K562 (cell line): ENCODE measurements at regions not wholly inside any gene's neighbourhood (a gene's known extent, or its start where the extent isn't known, plus 50 kb on each side); places are given as distances from the start of the nearest gene placed in this dataset.
A peak's percentile ranks its signal among the peaks of the same experiment; 100 is the strongest.

Source experiments
- ATAC-seq: fragments of 200-7000 bp; cut with Tn5 transposase; 3 replicates; pipeline ENCODE4 v1.9.1; 2020; ENCODE audit warnings: moderate library complexity
- BruUV-seq: library from RNA; stranded (reverse); fragments of 400-500 nt; replicated peaks from 2 replicates; lab custom pipeline; 2021; lab: Mats Ljungman, UMichigan
- CTCF ChIA-PET: fragments of 300-600 bp; formaldehyde crosslinking; extraction: SDS; loops from one replicate; lab custom pipeline; 2021; ENCODE audit warnings: low intra/inter-chr PET ratio; lab: Yijun Ruan, JAX
- POLR2A ChIA-PET: fragments of 300-600, 350-650 bp; sonication (Branson Sonifier 250); formaldehyde crosslinking; extraction: SDS; loops from one replicate; lab custom pipeline; 2021; ENCODE audit warnings: antibody characterized with exemption, inconsistent platforms; lab: Yijun Ruan, JAX
- DNase-seq, 4 experiments: peaks; one replicate each; pipeline versions ENCODE4 v3.0.0 to v3.0.0-alpha.2; 2011 to 2018; ENCODE audit warnings: low spot score in 3 of 4, mixed read lengths in 3 of 4; ENCODE audit errors: extremely low read depth in 1 of 4
- FAIRE-seq: peaks from 2 replicates; lab custom pipeline; 2011; peaks lifted over from hg19 to GRCh38; lab: Jason Lieb, UNC
- H2AFZ ChIP-seq: 2 replicates; pipeline ENCODE4 v1.6.0; 2011; ENCODE audit warnings: low read depth, low read length, control low read depth, inconsistent platforms
- H3K27ac ChIP-seq: fragments of 200-600 bp; 3 replicates; pipeline ENCODE4 v1.8.0; 2011; ENCODE audit warnings: low read depth, mild to moderate bottlenecking, control low read depth, inconsistent platforms, low read length, moderate library complexity, mixed read lengths; ENCODE audit errors: extremely low read depth
- H3K27me3 ChIP-seq, 2 experiments: fragments of 300-600 bp in 1 of 2; 2 replicates in 1 of 2; 3 replicates in 1 of 2; pipeline versions ENCODE4 v1.6.0 to v1.8.0; 2011; ENCODE audit warnings: inconsistent platforms in 2 of 2, low read length in 2 of 2, mild to moderate bottlenecking in 1 of 2, mixed read lengths in 1 of 2, moderate library complexity in 1 of 2; ENCODE audit not compliant: control insufficient read depth in 2 of 2, insufficient read depth in 2 of 2
- H3K36me3 ChIP-seq: fragments of 300-600 bp; 3 replicates; pipeline ENCODE4 v1.8.0; 2011; ENCODE audit warnings: mild to moderate bottlenecking, low read length, inconsistent platforms; ENCODE audit not compliant: control insufficient read depth, insufficient read depth
- H3K4me1 ChIP-seq, 2 experiments: fragments of 200-600 bp in 1 of 2; replicated peaks in 1 of 2; 2 replicates in 1 of 2; 3 replicates in 1 of 2; pipeline versions ENCODE4 v1.5.1 to v1.8.0; 2011; ENCODE audit warnings: inconsistent platforms in 2 of 2, low read length in 2 of 2, mild to moderate bottlenecking in 1 of 2, mixed read lengths in 1 of 2, moderate library complexity in 1 of 2; ENCODE audit not compliant: control insufficient read depth in 2 of 2, insufficient read depth in 2 of 2
- H3K4me2 ChIP-seq: 2 replicates; pipeline ENCODE4 v1.6.1; 2011; ENCODE audit warnings: low read length, control low read depth, inconsistent platforms, mixed read lengths; ENCODE audit not compliant: insufficient read depth
- H3K4me3 ChIP-seq: fragments of 200-600 bp; sonication (generic), shearing (Covaris generic); 2 replicates; pipeline ENCODE4 v1.5.1; 2016; ENCODE audit warnings: control low read depth, inconsistent platforms
- H3K79me2 ChIP-seq: fragments of 200-600 bp; 3 replicates; pipeline ENCODE4 v1.8.0; 2011; ENCODE audit warnings: low read length, inconsistent platforms; ENCODE audit not compliant: control insufficient read depth, insufficient read depth
- H3K9ac ChIP-seq, 2 experiments: 2 replicates each; pipeline versions ENCODE4 v1.6.0 to v1.6.1; 2011; ENCODE audit warnings: low read depth in 2 of 2, low read length in 2 of 2, control low read depth in 1 of 2, inconsistent platforms in 1 of 2, mild to moderate bottlenecking in 1 of 2, mixed read lengths in 1 of 2; ENCODE audit not compliant: insufficient read depth in 1 of 2
- H3K9me1 ChIP-seq: one replicate; pipeline ENCODE4 v1.6.0; 2011; ENCODE audit warnings: inconsistent platforms, mild to moderate bottlenecking, low read length, moderate library complexity; ENCODE audit not compliant: control insufficient read depth, insufficient read depth
- H3K9me3 ChIP-seq: replicated peaks from 2 replicates; pipeline ENCODE4 v1.5.1; 2011; ENCODE audit warnings: low read depth, low read length, inconsistent platforms; ENCODE audit not compliant: control insufficient read depth, insufficient read depth
- H4K20me1 ChIP-seq: replicated peaks from 2 replicates; pipeline ENCODE4 v1.6.1; 2011; ENCODE audit warnings: low read length, inconsistent platforms, mixed read lengths; ENCODE audit not compliant: control insufficient read depth, insufficient read depth
- CXXC5 ChIP-seq: fragments of 250-450 bp; sonication (Bioruptor Pico); IDR thresholded peaks from 2 replicates; pipeline ENCODE4 v1.8.0; 2022; ENCODE audit warnings: inconsistent platforms, mild to moderate bottlenecking, moderate library complexity
- HSF4 ChIP-seq: fragments of 250-450 bp; sonication (Bioruptor Pico); IDR thresholded peaks from 2 replicates; pipeline ENCODE4 v2.1.2; 2022; ENCODE audit warnings: mild to moderate bottlenecking, moderate library complexity, borderline replicate concordance
- JUNB ChIP-seq: fragments of 450-650 bp; formaldehyde crosslinking; conservative IDR thresholded peaks from 2 replicates; pipeline ENCODE4 v1.4.0; 2020; ENCODE audit warnings: mild to moderate bottlenecking
- MAFG ChIP-seq: fragments of 450-650 bp; conservative IDR thresholded peaks from 2 replicates; pipeline ENCODE4 v1.6.1; 2016; ENCODE audit warnings: missing genetic modification characterization, missing compliant biosample characterization
- MXI1 ChIP-seq: IDR thresholded peaks from 2 replicates; pipeline ENCODE4 v1.6.1; 2011; ENCODE audit warnings: low read depth, mild to moderate bottlenecking, improper control_type of control experiment, low read length
- NCOA4 ChIP-seq: fragments of 450-650 bp; IDR thresholded peaks from 2 replicates; pipeline ENCODE4 v1.6.1; 2018; ENCODE audit warnings: mild to moderate bottlenecking; ENCODE audit not compliant: partially characterized antibody
- PCBP2 ChIP-seq: fragments of 200-400 bp; formaldehyde crosslinking; IDR thresholded peaks from 2 replicates; pipeline ENCODE4 v1.6.1; 2018; ENCODE audit warnings: low read length, low read depth, mild to moderate bottlenecking, moderate library complexity; ENCODE audit not compliant: poor library complexity, severe bottlenecking
- RHOXF2B ChIP-seq: fragments of 250-450 bp; sonication (Bioruptor Pico); conservative IDR thresholded peaks from 2 replicates; pipeline ENCODE4 v1.5.1; 2021
- SMAD1 ChIP-seq: fragments of 150-350 bp; IDR thresholded peaks from 2 replicates; pipeline ENCODE4 v1.6.1; 2014; ENCODE audit warnings: low read length, low read depth; ENCODE audit not compliant: partially characterized antibody
- SMAD4 ChIP-seq: fragments of 250-450 bp; sonication (Bioruptor Pico); conservative IDR thresholded peaks from 2 replicates; pipeline ENCODE4 v1.8.0; 2021; ENCODE audit warnings: inconsistent platforms, mild to moderate bottlenecking, moderate library complexity
- TRIM24 ChIP-seq, 2 experiments: fragments of 450-650 bp; IDR thresholded peaks; 2 replicates each; pipeline ENCODE4 v1.6.1; 2016
- ZBTB5 ChIP-seq: fragments of 450-650 bp; IDR thresholded peaks from 2 replicates; pipeline ENCODE4 v1.6.1; 2017; ENCODE audit warnings: antibody characterized with exemption
- ZFP1 ChIP-seq: fragments of 450-650 bp; formaldehyde crosslinking; IDR thresholded peaks from 2 replicates; pipeline ENCODE4 v1.4.0; 2020; ENCODE audit warnings: mild to moderate bottlenecking, mixed read lengths
- ZNF143 ChIP-seq: sonication (generic); formaldehyde crosslinking; IDR thresholded peaks from 2 replicates; pipeline ENCODE4 v1.9.0; 2022; ENCODE audit warnings: mild to moderate bottlenecking, missing genetic modification reagents
- ZNF589 ChIP-seq: fragments of 200-800 bp; sonication (Bioruptor generic); IDR thresholded peaks from 2 replicates; pipeline ENCODE4 v1.6.1; 2016; ENCODE audit warnings: low read depth, missing genetic modification characterization, missing compliant biosample characterization
- WGBS: fragments of 100-300 bp; shearing (Covaris generic); methylation state at CpG from one replicate; pipeline ENCODE4 v1.1.6; 2016; ENCODE audit warnings: low coverage, mixed read lengths; ENCODE audit not compliant: insufficient coverage; ENCODE audit errors: missing lambda C conversion rate; 5-methylcytosine and 5-hydroxymethylcytosine counted together
- in situ Hi-C: fragments of 300-500 bp; cut with MboI; formaldehyde crosslinking; loops from 4 replicates; pipeline ENCODE4 v1.15.0; 2018; ENCODE audit warnings: inconsistent platforms, mixed read lengths
- intact Hi-C: fragments of 100-400 bp; cut with micrococcal nuclease; formaldehyde crosslinking; loops from 2 replicates; pipeline ENCODE4 v1.14.2; 2022
- TF ChIP-seq, protein P1 (sequence below): fragments of 250-450 bp; sonication (Bioruptor Pico); IDR thresholded peaks from 2 replicates; pipeline ENCODE4 v1.4.0; 2020; ENCODE audit warnings: mild to moderate bottlenecking, moderate library complexity, borderline replicate concordance
- TF ChIP-seq, protein P2 (sequence below): fragments of 450-650 bp; formaldehyde crosslinking; IDR thresholded peaks from 2 replicates; pipeline ENCODE4 v1.4.0; 2022; ENCODE audit warnings: mild to moderate bottlenecking, moderate library complexity
- TF ChIP-seq, protein P3 (sequence below): fragments of 450-650 bp; IDR thresholded peaks from 2 replicates; pipeline ENCODE4 v1.6.1; 2018; ENCODE audit warnings: mild to moderate bottlenecking, low read depth; ENCODE audit not compliant: partially characterized antibody

DNA sequence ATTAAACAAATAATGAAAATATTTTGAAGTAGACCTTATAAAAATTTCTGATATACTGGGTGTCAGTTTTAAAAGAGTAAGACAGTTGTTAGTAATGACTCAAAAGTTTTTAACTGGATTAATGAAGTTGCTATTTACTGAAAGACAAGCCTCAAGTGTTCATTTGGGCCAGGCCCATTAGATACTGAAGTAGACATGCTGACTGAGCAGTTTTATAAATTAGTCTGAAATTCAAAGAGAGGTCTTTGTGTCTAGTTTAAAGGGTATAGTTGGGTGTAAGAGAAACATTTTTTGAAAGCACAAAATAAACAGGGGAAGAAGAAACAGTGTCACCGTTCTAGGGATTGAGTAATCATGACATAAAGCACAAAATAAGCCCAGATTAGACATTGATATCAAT lies 1577.2 kb downstream of the AMY1C start:
- no peak for ATAC-seq
- Histone ChIP-seq H3K4me2 (no peak overlapping the region), H3K27ac (no peak overlapping the region), H3K36me3 (no peaks in the 10 kb centered on the region), H3K27me3 (no peaks in the 10 kb centered on the region), H3K4me3 (no peak overlapping the region), H4K20me1 (no peaks in the 10 kb centered on the region), H3K9ac (no peak overlapping the region), H3K4me1 (no peaks in the 10 kb centered on the region), H2AFZ (no peak overlapping the region), H3K79me2 (no peaks in the 10 kb centered on the region), H3K9me3 (no peaks in the 10 kb centered on the region; the same call in 1 of the 2 replicates), H3K9me1 (no peaks in the 10 kb centered on the region)
- BruUV-seq, result no TSS peak
- no peak for FAIRE-seq
- 0% methylated on average over 1 of the region's 1 CpG for WGBS
- ChIA-PET CTCF (interaction anchor here (0.5 kb wide), 1 partner anchor 10 kb away, joined by 4 read pairs; no protein-coding TSS in a partner anchor), POLR2A (no interaction called here)
- in situ Hi-C loops (no loop called here), intact Hi-C loops (no loop called here)
- DNase-seq, result no peak
- TF ChIP-seq PCBP2, result no peak
- no peak for TF ChIP-seq MXI1
- TF ChIP-seq, protein P1, sequence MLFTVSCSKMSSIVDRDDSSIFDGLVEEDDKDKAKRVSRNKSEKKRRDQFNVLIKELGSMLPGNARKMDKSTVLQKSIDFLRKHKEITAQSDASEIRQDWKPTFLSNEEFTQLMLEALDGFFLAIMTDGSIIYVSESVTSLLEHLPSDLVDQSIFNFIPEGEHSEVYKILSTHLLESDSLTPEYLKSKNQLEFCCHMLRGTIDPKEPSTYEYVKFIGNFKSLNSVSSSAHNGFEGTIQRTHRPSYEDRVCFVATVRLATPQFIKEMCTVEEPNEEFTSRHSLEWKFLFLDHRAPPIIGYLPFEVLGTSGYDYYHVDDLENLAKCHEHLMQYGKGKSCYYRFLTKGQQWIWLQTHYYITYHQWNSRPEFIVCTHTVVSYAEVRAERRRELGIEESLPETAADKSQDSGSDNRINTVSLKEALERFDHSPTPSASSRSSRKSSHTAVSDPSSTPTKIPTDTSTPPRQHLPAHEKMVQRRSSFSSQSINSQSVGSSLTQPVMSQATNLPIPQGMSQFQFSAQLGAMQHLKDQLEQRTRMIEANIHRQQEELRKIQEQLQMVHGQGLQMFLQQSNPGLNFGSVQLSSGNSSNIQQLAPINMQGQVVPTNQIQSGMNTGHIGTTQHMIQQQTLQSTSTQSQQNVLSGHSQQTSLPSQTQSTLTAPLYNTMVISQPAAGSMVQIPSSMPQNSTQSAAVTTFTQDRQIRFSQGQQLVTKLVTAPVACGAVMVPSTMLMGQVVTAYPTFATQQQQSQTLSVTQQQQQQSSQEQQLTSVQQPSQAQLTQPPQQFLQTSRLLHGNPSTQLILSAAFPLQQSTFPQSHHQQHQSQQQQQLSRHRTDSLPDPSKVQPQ (CRISPR knock-in tag), result no peak
- no peak for TF ChIP-seq NCOA4
- TF ChIP-seq MAFG, result peak; percentile 44
- TF ChIP-seq SMAD1, result no peak
- no peak for TF ChIP-seq ZNF143 (CRISPR knock-in tag)
- TF ChIP-seq RHOXF2B (CRISPR knock-in tag), result no peak
- TF ChIP-seq, protein P2, sequence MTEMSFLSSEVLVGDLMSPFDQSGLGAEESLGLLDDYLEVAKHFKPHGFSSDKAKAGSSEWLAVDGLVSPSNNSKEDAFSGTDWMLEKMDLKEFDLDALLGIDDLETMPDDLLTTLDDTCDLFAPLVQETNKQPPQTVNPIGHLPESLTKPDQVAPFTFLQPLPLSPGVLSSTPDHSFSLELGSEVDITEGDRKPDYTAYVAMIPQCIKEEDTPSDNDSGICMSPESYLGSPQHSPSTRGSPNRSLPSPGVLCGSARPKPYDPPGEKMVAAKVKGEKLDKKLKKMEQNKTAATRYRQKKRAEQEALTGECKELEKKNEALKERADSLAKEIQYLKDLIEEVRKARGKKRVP (CRISPR knock-in tag), result no peak
- no peak for TF ChIP-seq TRIM24 (IDR thresholded peaks at IDR 0.05)
- TF ChIP-seq ZFP1, result no peak
- no peak for TF ChIP-seq SMAD4
- TF ChIP-seq CXXC5 (CRISPR knock-in tag), result no peak
- no peak for TF ChIP-seq ZBTB5
- no peak for TF ChIP-seq HSF4 (CRISPR knock-in tag)
- TF ChIP-seq JUNB (CRISPR knock-in tag), result no peak
- no peak for TF ChIP-seq ZNF589 (CRISPR knock-in tag)
- TF ChIP-seq, protein P3, sequence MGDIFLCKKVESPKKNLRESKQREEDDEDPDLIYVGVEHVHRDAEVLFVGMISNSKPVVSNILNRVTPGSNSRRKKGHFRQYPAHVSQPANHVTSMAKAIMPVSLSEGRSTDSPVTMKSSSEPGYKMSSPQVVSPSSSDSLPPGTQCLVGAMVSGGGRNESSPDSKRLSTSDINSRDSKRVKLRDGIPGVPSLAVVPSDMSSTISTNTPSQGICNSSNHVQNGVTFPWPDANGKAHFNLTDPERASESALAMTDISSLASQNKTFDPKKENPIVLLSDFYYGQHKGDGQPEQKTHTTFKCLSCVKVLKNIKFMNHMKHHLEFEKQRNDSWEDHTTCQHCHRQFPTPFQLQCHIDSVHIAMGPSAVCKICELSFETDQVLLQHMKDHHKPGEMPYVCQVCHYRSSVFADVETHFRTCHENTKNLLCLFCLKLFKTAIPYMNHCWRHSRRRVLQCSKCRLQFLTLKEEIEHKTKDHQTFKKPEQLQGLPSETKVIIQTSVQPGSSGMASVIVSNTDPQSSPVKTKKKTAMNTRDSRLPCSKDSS, result no peak
